Colon (tissue), 2 donors: ENCODE measurements at regions not wholly inside any gene's neighbourhood (a gene's known extent, or its start where the extent isn't known, plus 50 kb on each side); places are given as distances from the start of the nearest gene placed in this dataset.

Experiments
- FAIRE-seq: peaks from 2 replicates; lab custom pipeline; 2012; peaks lifted over from hg19 to GRCh38; lab: Jason Lieb, UNC
- donor health status: control.
- donor health status: control.

- FAIRE-seq, result no peak
These were observed 73.7 kb upstream of the MYCN start for GRCh38 chr2:15866563-15867193.

- no peak for FAIRE-seq
These were observed 72.9 kb upstream of the MYCN start for GRCh38 chr2:15867194-15868171.

- no peak for FAIRE-seq
These were observed 72.2 kb upstream of the MYCN start for GRCh38 chr2:15868186-15868585.

GRCh38 chr2:15868704-15869103, 71.6 kb upstream of the MYCN start:
- no peak for FAIRE-seq

GRCh38 chr2:15869396-15869795, 71.0 kb upstream of the MYCN start:
- no peak for FAIRE-seq

- FAIRE-seq, result no peak
These were observed 70.5 kb upstream of the MYCN start for GRCh38 chr2:15869871-15870270.

- FAIRE-seq, result no peak
These were observed 69.8 kb upstream of the MYCN start for GRCh38 chr2:15870565-15870964.

- no peak for FAIRE-seq
These were observed 69.0 kb upstream of the MYCN start for GRCh38 chr2:15871239-15871783.

- FAIRE-seq, result no peak
These were observed 67.5 kb upstream of the MYCN start for GRCh38 chr2:15872854-15873253.

GRCh38 chr2:15874321-15874720, 66.0 kb upstream of the MYCN start:
- FAIRE-seq, result no peak

- no peak for FAIRE-seq
These were observed 65.2 kb upstream of the MYCN start for GRCh38 chr2:15874854-15875804.

- FAIRE-seq, result no peak
These were observed 64.2 kb upstream of the MYCN start for GRCh38 chr2:15875969-15876705.

GRCh38 chr2:15880226-15881119, 59.9 kb upstream of the MYCN start:
- FAIRE-seq, result no peak

GRCh38 chr2:15881120-15881433, 59.3 kb upstream of the MYCN start:
- no peak for FAIRE-seq

- no peak for FAIRE-seq
These were observed 58.7 kb upstream of the MYCN start for GRCh38 chr2:15881676-15882075.

GRCh38 chr2:15882761-15883497, 57.4 kb upstream of the MYCN start:
- FAIRE-seq, result no peak

- FAIRE-seq, result no peak
These were observed 56.7 kb upstream of the MYCN start for GRCh38 chr2:15883684-15884083.

GRCh38 chr2:15884790-15885189, 55.6 kb upstream of the MYCN start:
- no peak for FAIRE-seq

GRCh38 chr2:15886231-15886630, 54.1 kb upstream of the MYCN start:
- no peak for FAIRE-seq
